H9 (cell line): ENCODE measurements at regions not wholly inside any gene's neighbourhood (a gene's known extent, or its start where the extent isn't known, plus 50 kb on each side); places are given as distances from the start of the nearest gene placed in this dataset.

ENCODE experiments used
- DNase-seq: peaks from one replicate; pipeline ENCODE4 v3.0.0-alpha.2; 2017
- H2AFZ ChIP-seq: one replicate; pipeline ENCODE4 v1.6.1; 2013; ENCODE audit warnings: mild to moderate bottlenecking, low read length, control low read depth, moderate library complexity
- H2AK5ac ChIP-seq: 2 replicates; pipeline ENCODE4 v1.6.1; 2013; ENCODE audit warnings: low read length, control low read depth, mixed read lengths; ENCODE audit not compliant: insufficient read length
- H2BK120ac ChIP-seq: one replicate; pipeline ENCODE4 v1.6.1; 2013; ENCODE audit warnings: low read depth, mild to moderate bottlenecking, low read length, control low read depth, inconsistent platforms; ENCODE audit not compliant: poor library complexity, severe bottlenecking
- H2BK12ac ChIP-seq: 2 replicates; pipeline ENCODE4 v1.6.1; 2013; ENCODE audit warnings: low read length, control low read depth, mixed read lengths, low read depth; ENCODE audit not compliant: insufficient read length
- H2BK15ac ChIP-seq: 2 replicates; pipeline ENCODE4 v1.6.1; 2013; ENCODE audit warnings: low read depth, low read length, control low read depth
- H2BK20ac ChIP-seq: one replicate; pipeline ENCODE4 v1.6.1; 2013; ENCODE audit warnings: low read depth, mild to moderate bottlenecking, low read length, control low read depth, inconsistent platforms; ENCODE audit not compliant: poor library complexity, severe bottlenecking
- H2BK5ac ChIP-seq: 2 replicates; pipeline ENCODE4 v1.6.1; 2013; ENCODE audit warnings: low read length, control low read depth, mixed read lengths; ENCODE audit not compliant: insufficient read length
- H3K14ac ChIP-seq: 2 replicates; pipeline ENCODE4 v1.6.1; 2013; ENCODE audit warnings: low read length, control low read depth; ENCODE audit not compliant: insufficient read depth
- H3K18ac ChIP-seq: 2 replicates; pipeline ENCODE4 v1.6.1; 2013; ENCODE audit warnings: low read depth, mild to moderate bottlenecking, mixed read lengths, low read length, control low read depth; ENCODE audit not compliant: insufficient read length
- H3K23ac ChIP-seq: 2 replicates; pipeline ENCODE4 v1.6.1; 2013; ENCODE audit warnings: low read length, control low read depth, mixed read lengths, low read depth; ENCODE audit not compliant: insufficient read length
- H3K23me2 ChIP-seq: 2 replicates; pipeline ENCODE4 v1.6.1; 2013; ENCODE audit warnings: low read depth, mild to moderate bottlenecking, mixed read lengths, low read length, control low read depth; ENCODE audit not compliant: insufficient read length, poor library complexity, severe bottlenecking
- H3K27ac ChIP-seq: 2 replicates; pipeline ENCODE4 v1.5.1; 2013; ENCODE audit warnings: low read length, control low read depth, mixed read lengths, low read depth; ENCODE audit not compliant: insufficient read length
- H3K27me3 ChIP-seq: 2 replicates; pipeline ENCODE4 v1.6.1; 2013; ENCODE audit warnings: low read length, control low read depth, inconsistent platforms; ENCODE audit not compliant: insufficient read depth
- H3K4ac ChIP-seq: 2 replicates; pipeline ENCODE4 v1.6.1; 2013; ENCODE audit warnings: low read depth, mild to moderate bottlenecking, control low read depth, inconsistent platforms, low read length, moderate library complexity
- H3K4me1 ChIP-seq: 2 replicates; pipeline ENCODE4 v1.6.1; 2013; ENCODE audit warnings: low read length, control low read depth, inconsistent platforms; ENCODE audit not compliant: insufficient read depth
- H3K4me2 ChIP-seq: 2 replicates; pipeline ENCODE4 v1.6.1; 2013; ENCODE audit warnings: low read length, control low read depth, mixed read lengths; ENCODE audit not compliant: insufficient read length, insufficient read depth
- H3K56ac ChIP-seq: 2 replicates; pipeline ENCODE4 v1.6.1; 2013; ENCODE audit warnings: low read depth, mild to moderate bottlenecking, mixed read lengths, low read length, control low read depth; ENCODE audit not compliant: insufficient read length
- H3K79me1 ChIP-seq: 2 replicates; pipeline ENCODE4 v1.6.1; 2013; ENCODE audit warnings: low read depth, mild to moderate bottlenecking, moderate library complexity, low read length, control low read depth, inconsistent platforms; ENCODE audit not compliant: insufficient read depth, poor library complexity, severe bottlenecking
- H3K79me2 ChIP-seq: 2 replicates; pipeline ENCODE4 v1.6.1; 2013; ENCODE audit warnings: low read length, control low read depth, inconsistent platforms; ENCODE audit not compliant: insufficient read depth
- H3K9ac ChIP-seq: 2 replicates; pipeline ENCODE4 v1.6.1; 2013; ENCODE audit warnings: low read length, control low read depth, mixed read lengths; ENCODE audit not compliant: insufficient read length; ENCODE audit errors: extremely low read depth
- H3K9me3 ChIP-seq: one replicate; pipeline ENCODE4 v1.6.1; 2013; ENCODE audit warnings: low read depth, low read length, inconsistent platforms; ENCODE audit not compliant: control insufficient read depth
- H3T11ph ChIP-seq: one replicate; pipeline ENCODE4 v1.6.1; 2013; ENCODE audit warnings: mild to moderate bottlenecking, low read length, control low read depth, inconsistent platforms
- H4K20me1 ChIP-seq: one replicate; pipeline ENCODE4 v1.6.1; 2013; ENCODE audit not compliant: control insufficient read depth, insufficient read length, insufficient read depth
- H4K5ac ChIP-seq: 2 replicates; pipeline ENCODE4 v1.6.1; 2013; ENCODE audit warnings: low read depth, mild to moderate bottlenecking, mixed read lengths, low read length, control low read depth; ENCODE audit not compliant: insufficient read length
- H4K8ac ChIP-seq: replicated peaks from 2 replicates; pipeline ENCODE4 v1.6.1; 2013; ENCODE audit warnings: low read length, control low read depth, mixed read lengths, low read depth; ENCODE audit not compliant: insufficient read length
- H4K91ac ChIP-seq: 2 replicates; pipeline ENCODE4 v1.6.1; 2013; ENCODE audit warnings: low read depth, mild to moderate bottlenecking, moderate library complexity, mixed read lengths, low read length, control low read depth; ENCODE audit not compliant: insufficient read length
- H3K27ac Mint-ChIP-seq, 3 experiments: 2 replicates in 2 of 3; 3 replicates in 1 of 3; pipeline ENCODE4 v1.8.0; 2020 to 2021; ENCODE audit warnings: mixed read lengths in 3 of 3, mild to moderate bottlenecking in 1 of 3, moderate library complexity in 1 of 3
- H3K27me3 Mint-ChIP-seq: 2 replicates; pipeline ENCODE4 v1.8.0; 2021; ENCODE audit warnings: low read depth, mild to moderate bottlenecking, moderate library complexity, mixed read lengths
- H3K36me3 Mint-ChIP-seq, 3 experiments: 2 replicates in 2 of 3; 3 replicates in 1 of 3; pipeline ENCODE4 v1.8.0; 2020 to 2021; ENCODE audit warnings: low read depth in 3 of 3, mixed read lengths in 3 of 3; ENCODE audit not compliant: insufficient read depth in 1 of 3
- H3K4me1 Mint-ChIP-seq, 2 experiments: 2 replicates each; pipeline ENCODE4 v1.8.0; 2020; ENCODE audit warnings: mixed read lengths in 2 of 2
- H3K4me3 Mint-ChIP-seq, 2 experiments: 2 replicates in 1 of 2; 3 replicates in 1 of 2; pipeline ENCODE4 v1.8.0; 2020 to 2021; ENCODE audit warnings: mild to moderate bottlenecking in 2 of 2, mixed read lengths in 2 of 2, moderate library complexity in 1 of 2
- H3K9me3 Mint-ChIP-seq, 2 experiments: 2 replicates in 1 of 2; 3 replicates in 1 of 2; pipeline ENCODE4 v1.8.0; 2020; ENCODE audit warnings: mild to moderate bottlenecking in 2 of 2, mixed read lengths in 2 of 2, moderate library complexity in 1 of 2
- CTCF ChIP-seq: fragments of 200-600 bp; sonication (generic); conservative IDR thresholded peaks from 3 replicates; pipeline ENCODE4 v1.8.0; 2021; ENCODE audit warnings: antibody characterized with exemption, mild to moderate bottlenecking
- WGBS: extraction: QIAGEN DNeasy Blood & Tissue Kit; methylation state at CpG from one replicate; pipeline ENCODE4 v1.1.7; 2013; ENCODE audit warnings: missing lambda C conversion rate, low lambda C conversion rate, mixed read lengths; ENCODE audit not compliant: insufficient read length; ENCODE audit errors: extremely low coverage; 5-methylcytosine and 5-hydroxymethylcytosine counted together

DNA sequence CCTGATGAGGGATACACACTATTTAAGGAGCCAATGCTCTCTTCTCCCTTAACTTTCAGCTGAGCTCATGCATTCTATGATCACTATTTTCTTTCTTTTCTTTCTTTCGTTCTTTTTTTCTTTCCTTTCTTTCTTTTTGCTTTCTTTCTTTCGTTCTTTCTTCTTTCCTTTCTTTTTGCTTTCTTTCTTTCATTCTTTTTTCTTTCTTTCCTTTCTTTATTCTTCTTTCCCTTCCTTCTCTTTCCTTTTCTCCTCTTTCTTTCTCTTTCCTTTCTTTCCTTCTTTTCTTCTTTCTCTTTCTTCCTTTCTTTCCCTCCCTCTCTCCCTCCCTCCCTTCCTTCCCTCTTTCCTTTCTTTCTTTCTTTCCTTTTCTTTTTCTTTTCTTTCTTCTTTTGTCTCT, 761.2 kb downstream of the SEMA5A start:
- Histone ChIP-seq H3K79me1 (no peaks in the 10 kb centered on the region), H3K14ac (no peak overlapping the region), H2BK15ac (no peak overlapping the region), H3K79me2 (no peaks in the 10 kb centered on the region), H4K5ac (no peak overlapping the region), H3K4me2 (no peak overlapping the region), H2BK5ac (no peak overlapping the region), H3K9me3 (no peaks in the 10 kb centered on the region), H3T11ph (no peak overlapping the region), H3K27me3 (no peaks in the 10 kb centered on the region), H3K18ac (no peak overlapping the region), H3K9ac (no peak overlapping the region), H2BK20ac (no peak overlapping the region), H3K4me1 (no peaks in the 10 kb centered on the region), H4K8ac (no peak overlapping the region), H2BK12ac (no peak overlapping the region), H2AFZ (no peak overlapping the region), H2AK5ac (no peak overlapping the region), H4K20me1 (no peaks in the 10 kb centered on the region), H3K4ac (no peak overlapping the region), H3K23me2 (no peaks in the 10 kb centered on the region), H2BK120ac (no peak overlapping the region), H3K23ac (no peak overlapping the region), H3K27ac (no peak overlapping the region), H4K91ac (no peak overlapping the region), H3K56ac (no peak overlapping the region)
- Mint-ChIP-seq H3K4me1 (no peaks in the 10 kb centered on the region), H3K4me3 (no peak overlapping the region), H3K27ac (no peak overlapping the region), H3K36me3 (no peaks in the 10 kb centered on the region), H3K27me3 (no peaks in the 10 kb centered on the region), H3K9me3 (no peaks in the 10 kb centered on the region; a peak in 2 of 5 replicates)
- no peak for TF ChIP-seq CTCF
- no CpG with 5 or more reads among the region's 2 CpGs for WGBS
- no peak for DNase-seq
